ENCODE measurements at regions not wholly inside any gene's neighbourhood (a gene's known extent, or its start where the extent isn't known, plus 50 kb on each side); places are given as distances from the start of the nearest gene placed in this dataset.
"Not testable (repeated sequence)": the region's sequence is repeated elsewhere in the genome, so short reads cannot be mapped to it uniquely, and the experiment has no call there.

DNA sequence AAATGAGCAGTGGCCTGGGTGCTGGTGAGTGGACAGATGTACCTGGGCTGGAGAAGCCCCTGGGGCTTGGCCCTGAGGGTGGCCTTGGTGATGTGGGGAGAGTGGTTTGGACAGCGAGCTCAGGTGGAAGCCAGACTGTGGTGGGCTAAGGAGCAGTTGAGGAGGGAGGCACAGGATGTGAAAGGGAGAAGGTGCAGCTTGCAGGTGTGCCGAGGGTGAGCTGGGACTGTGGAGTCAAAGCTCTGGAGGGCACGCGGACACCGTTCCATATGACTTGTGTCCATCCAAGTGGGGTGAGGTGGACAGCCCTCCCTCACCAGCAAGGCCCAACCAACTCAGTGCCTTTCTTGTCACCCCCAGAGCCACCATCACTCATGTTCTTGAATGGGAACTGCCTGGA is 170.8 kb upstream of the ZNF267 start:
- no peak for DNase-seq

DNA sequence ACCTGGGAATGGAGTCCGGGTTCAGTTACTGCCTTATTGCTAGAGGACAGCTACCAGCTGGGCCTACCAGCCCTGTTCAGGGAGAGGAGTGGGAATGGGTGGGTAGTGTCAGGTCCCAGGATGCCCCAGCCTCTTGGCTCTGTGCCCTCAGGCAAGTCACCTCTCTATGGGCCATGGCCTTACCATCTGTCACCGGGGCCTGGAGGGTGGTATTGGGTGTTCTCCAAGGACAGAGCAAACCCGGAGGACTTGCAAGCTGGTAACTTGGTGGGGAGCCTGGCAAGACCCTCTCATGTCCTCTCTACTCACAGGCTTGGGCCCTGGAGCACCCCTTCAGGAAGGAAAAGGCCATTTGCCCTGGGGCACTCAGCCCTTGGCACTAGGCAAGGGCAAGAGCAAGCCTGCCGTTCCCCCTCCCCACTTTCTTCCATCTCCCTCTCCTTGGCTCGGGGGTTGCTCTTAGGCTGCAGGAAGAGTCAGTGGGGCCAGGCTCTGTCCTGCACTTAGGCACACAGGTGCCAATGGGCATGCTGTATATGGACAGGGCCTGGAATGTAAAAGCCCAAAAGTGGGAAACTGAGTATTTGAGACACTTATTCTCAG is 170.0 kb upstream of the ZNF267 start:
- DNase-seq = no peak

DNA sequence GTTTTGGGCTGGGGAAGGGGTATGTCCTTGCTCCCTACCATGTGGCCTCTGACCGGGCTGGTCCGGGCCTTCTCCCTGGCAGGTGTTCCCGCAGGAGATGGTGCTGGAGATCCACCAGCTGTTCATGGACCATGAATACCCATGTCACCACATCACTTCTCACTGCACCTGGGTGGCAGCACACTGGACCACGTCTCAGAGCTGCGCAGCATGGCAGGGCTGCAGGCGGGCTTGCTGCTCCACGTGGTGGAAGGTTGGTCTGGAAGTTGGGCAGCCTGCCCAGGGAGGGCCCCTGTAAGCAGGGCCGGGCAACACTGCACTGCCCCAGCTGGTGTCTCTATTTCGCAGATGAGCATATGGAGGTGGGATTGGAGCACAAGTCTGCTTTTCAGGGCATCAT is 169.5 kb upstream of the ZNF267 start:
- no peak for DNase-seq

DNA sequence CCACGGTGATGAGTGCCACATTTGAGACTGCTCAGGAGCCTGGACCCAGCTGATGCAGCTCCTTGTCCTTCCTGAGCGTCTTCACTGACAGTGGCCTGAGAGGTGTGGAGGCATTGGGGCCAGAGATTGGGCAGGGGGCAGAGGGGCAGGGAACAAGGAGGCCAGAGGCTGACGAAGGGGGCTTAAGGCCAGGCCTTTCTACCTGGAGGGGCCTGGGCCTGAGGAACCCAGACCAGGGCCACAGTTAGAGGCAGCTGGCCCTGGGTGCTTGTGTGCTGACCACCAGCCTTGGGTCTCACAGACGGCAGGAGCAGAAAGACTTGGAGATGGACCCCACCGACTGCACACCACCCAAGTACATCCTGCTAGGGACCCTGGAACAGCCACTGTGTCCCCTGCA is 168.2 kb upstream of the ZNF267 start:
- no peak for DNase-seq

DNA sequence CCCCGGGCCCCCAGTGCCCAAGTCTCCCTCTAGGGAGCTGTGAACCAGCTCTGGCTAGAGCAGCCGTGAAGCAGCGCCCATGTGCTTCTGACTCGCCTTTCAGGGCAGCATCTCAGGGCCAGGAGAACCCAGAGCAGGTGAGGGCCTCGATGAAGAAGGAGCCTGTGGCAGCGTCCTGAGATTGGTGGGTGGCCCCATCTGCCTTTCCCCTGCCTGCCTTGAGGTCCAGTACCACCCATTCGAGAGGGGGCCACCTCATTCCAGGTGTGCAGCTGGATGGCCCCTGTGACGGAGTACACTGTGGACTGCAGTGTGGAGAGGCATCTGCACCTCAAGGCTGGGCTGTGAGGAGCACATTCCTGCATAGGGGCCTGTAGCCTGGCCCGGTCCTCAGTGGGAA is 167.3 kb upstream of the ZNF267 start:
- DNase-seq = no peak

DNA sequence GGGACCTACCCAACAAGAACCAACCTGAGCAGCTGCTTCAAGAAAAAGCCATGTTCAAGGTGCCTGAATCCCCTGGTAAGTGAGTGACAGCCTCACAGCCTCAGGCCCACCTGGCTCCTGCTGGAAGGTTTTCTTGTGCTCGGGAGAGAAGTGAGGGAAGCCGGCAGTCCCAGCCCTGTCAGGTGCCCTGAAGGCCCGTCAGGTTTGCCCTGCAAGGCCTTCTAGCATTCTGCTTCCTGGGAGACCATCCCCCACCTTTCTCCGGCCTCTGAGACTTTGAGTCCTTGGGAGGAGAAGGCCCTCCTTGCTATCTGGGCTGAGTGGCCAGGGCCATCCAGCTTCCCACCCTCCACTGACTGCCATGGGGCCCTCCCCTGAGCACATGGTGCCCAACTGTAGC is 166.7 kb upstream of the ZNF267 start:
- no peak for DNase-seq

DNA sequence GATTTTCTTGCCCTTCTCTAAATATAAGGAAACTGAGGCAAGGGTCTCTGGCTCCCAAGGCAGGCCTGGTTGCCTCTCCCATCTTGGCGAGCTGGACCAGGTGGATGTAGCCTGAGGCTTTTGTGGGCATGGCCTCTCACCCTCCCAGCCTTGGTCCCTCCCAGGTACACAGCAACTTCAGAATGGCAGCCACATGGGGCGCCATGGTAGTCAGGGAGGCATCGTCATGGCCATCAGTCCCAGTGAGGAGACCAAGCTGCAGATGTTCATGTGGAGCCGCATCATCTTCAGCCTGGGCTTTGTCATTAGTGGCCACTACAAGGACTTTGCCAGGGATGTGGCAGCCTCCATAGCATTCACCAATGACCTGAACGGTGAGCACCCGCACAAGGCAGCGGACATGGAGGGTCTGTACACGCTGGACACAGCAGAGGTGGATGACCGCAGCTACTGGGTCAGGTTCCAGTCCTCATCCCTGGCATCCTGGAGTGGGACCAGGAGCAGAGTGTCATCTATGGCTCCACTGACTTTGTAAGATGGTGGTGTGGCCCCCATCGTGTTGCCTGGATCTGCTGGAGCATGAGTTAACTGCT is 165.8 kb upstream of the ZNF267 start:
- no peak for DNase-seq

DNA sequence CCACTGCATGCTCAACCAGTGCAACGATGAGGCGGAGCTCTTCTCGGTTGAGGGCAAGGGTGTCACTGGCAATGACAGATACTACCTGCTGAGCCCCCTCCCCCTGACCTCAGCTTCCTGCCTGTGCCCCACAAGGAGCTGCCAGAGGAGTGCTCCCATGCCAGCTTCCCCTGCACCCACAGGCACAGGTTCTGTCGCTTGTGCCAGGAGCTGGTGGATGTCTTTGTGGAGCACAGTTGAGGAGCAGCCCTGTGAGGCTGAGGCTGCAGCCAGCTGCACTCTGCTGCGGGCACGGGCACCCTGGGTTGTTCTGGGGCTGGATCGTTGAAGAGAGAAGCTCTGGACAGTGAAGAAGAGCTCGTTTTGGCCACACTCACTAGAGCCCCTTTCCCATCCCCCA is 165.3 kb upstream of the ZNF267 start:
- DNase-seq = no peak

DNA sequence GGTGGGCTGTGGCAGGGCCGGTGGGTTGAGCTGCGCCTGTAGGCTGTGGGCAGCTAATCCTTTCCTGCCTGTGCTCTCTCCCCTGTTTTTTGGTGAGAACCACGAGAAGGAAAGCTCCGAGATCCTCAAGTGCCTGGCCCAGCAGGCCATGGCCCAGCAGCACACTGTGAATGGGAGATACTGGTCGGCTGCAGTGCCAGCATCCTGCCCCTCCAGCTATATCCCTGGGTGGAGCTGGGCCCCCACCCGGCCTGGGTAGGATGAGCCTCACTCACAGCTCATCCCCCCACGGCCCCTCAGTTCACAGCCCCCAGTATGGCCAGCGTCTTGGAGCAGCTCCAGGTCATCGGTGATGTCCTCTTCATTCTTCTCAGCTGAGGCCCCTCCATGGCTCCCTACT is 164.4 kb upstream of the ZNF267 start:
- no peak for DNase-seq

DNA sequence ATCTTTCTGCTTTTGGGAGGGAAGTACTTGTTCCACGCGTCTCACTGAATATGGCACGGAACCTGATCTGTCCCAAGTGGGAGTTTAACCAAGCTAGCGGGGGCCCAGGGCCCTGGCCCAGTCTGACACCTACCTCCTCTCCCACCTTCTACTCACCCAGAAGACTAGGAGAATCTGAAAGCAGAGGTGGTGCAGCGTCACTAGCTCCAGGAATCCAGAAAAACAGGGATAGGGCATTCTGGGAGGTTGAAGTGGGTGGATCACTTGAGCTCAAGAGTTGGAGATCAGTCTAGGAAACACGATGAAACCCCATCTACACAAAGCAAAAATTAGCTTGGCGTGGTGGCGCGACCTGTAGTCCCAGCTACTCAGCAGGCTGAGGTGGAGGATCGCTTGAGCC is 163.5 kb upstream of the ZNF267 start:
- DNase-seq = no peak

DNA sequence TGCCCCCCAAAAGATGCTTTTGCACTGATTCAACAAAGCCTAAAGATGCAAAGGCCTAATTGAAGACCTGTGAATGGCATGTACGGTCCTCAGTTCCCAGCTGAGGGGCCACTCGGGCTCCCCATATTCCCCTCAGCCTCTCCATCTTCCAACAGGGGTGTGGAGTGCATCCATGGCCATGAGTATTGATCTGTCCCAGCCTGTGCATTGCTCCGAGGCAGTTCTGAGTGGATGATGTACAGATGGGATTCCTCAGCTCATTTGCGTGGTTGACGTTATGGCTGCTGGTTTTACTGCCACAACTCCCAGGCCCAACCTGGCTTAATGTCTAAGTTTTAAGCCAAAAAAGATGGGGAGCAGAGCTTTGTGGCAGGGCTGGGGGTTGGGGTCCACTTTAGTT is 162.7 kb upstream of the ZNF267 start:
- no peak for DNase-seq

DNA sequence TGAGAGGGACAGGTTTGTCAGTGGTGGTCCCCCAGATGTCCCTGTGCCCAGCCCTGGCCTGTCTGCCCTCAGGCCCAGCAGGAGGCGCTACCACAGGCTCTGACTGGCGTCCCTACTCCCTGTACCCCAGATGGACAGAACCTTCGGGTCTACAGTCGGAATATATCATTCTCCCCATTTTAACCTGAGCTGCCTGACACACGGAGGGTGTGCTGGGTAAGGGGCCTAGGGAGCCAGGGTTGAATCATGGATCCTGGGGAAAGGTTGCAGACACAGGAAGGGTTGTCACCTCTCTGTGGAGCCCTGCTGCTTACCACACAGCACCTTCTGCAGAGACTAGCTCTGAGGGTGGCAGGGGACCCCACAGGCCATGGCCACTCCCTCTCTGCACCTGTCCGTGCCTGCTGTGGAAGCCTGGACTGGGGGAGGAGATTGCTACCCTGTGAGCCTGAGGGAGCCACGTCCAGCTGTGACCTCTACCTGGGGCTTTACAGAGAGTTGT is 162.2 kb upstream of the ZNF267 start:
- no peak for DNase-seq

DNA sequence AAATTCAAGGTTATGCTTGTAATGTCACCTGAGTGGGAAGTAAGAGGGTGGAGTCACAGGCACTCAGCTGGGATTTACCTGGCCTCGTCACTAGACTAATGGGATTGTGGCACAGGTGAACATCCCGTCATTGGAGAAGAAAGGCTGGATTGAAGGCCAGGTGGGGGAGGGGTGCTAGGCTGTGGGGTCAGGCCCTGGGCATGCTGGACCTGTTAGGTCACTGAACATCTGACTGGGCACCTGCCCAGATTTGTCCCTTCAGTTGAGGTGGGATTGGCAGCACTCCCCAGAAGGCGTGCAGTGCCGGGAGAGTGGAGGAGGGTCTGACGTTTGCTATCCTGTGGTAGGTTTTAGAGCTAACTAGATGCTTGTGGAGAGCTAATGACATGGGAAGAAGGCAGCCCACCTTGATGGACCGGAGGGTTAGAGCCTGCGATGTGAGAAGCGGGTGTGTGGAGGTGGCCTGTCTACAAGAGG is 161.5 kb upstream of the ZNF267 start:
- no peak for DNase-seq

DNA sequence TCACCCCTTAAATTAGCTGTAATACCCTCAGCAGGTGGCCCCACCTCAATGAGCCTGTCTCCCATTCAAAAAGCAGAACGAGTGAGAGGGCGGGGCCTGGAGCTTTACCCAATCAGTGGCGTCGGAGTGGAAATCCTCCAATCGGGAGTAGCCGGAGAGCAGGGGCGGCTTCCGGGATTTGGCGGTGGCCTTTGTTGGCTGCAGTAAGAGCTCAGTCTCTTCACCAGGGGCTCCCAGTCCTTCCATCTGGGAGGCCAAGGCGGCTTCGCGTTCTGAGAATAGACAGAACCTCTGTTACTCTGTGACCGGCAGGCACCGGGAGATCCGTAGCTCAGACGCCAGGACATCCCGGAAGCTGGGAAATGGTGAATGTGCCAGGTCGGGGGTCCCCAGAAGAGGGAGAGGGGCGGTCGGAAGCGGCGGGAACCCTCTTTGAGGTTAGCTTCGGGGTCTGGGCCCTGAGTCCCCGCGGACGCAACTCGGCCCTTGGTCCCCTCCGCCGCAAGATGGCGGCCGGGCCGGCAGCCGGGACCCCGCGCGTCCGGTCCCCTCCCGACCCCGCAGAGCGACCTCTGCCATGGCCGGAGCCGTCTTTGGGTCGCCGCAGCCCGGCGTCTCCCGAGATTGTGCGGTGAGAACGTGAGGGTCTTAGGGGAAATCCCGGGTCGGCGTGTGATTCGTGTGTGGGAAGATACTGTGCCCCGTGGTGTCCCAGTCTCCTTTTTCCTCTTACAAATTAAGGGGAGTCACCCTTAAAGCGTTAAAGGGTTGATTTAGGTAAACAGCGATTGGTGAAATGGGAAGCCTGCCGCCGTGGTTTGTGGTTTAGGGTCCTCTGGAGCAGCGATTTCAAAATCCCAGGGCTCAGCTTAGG is 160.3 kb upstream of the ZNF267 start:
- DNase-seq = peak; percentile 94

DNA sequence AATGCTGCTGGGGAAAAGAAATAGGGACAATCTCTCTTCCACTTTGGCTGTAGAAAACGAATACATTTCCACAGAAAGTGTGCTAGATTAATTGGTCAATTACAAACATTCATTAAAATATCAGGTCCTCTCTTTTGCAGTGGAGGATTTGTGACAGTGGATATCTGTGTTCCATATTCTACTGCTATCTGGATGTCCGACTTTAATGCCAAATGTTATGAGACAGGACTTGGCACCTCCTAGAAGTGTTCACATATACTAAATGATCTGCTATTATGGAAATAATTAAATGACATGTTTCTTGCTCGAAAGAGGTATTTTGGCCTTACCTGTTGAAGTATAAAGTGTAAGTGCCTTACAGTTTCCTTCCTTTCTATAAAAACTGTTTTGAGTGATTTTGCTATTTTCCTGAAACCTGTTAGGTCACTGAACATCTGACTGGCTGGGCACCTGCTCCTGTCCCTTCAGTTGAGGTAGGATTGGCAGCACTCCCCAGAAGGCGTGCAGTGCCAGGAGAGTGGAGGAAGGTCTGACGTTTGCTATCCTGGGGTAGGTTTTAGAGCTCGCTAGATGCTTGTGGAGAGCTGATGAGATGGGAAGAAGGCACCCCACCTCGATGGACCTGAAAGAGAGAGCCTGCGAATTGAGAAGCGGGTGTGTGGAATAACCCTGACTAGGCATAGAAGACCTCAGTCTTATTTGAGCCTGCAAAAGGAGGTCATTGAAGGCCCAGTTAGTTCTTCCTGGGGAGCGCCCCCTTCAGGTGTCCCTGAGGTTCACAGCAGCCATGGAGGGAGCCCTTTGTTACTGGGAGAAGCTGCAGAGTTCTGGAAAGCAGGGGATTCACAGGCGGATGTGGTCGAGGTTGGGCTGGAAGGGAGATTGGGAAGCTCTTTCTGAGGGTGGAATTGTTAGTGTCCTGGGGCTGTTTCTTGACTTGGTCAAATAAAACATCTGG is 159.4 kb upstream of the ZNF267 start:
- DNase-seq = peak; percentile 2

DNA sequence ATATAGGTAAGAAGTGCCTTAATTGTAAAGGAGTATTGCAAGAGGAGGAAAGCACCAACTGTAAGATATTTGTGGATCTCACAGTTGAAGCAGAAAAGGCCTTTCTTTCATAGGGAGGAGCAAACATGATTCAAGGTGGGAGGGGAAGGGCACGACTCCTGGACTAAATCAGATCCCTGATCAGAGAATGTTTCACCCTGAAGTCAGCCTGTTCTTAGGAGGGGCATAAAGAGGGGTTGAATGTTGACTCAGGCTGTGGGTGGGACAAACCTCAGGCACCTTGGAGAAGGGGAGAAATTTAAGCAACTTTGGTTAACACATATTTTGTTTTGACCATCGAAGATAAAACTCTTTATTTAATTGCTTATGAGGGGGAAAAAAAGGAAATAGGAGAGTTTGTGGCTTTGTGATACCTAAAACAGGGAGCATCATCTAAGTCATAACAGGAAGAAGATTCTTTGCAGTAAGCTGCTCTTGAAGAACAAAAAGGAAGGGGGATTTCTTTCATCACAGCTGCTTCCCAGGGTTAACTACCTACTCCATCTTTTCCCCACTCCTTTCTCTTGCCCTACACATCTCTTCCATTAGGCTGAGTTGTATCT is 158.6 kb upstream of the ZNF267 start:
- no peak for DNase-seq

DNA sequence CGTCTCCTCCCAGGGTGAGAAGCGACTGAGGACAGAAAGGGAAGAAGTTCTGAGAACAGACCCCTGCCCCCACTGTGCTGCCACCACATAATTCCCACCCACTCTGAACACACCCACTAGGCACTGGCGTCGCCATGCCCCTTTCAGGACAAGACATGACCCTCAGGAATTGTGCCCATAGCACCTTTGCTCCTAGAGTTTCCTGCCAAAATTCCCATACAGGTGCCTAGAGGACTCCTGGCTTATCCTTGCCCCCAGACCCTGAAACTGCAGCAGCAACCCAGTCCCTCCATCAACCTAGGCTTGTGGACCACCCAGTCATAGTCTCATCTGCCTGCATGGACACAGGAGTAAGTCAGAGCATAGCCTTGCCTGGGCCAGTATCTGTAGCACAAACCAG is 157.7 kb upstream of the ZNF267 start:
- DNase-seq = no peak

DNA sequence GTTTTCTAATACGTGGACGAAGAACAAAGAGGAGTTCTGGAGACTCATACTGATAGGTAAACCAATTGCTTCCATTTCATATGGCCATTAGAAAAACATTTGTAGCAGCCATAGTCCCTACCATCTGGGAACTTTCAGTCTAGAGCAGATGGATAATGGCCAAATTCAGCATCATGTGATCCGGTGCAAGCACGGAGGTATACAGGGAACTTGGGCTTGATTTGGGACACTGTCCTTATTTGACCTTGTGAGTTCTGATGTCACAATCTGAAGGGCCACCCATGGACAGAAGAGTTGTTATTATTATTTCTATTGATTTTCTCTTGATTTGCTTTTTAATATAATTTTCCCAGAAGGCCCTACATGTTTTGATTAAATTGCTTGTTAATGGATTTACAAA is 154.6 kb upstream of the ZNF267 start:
- DNase-seq = no peak

DNA sequence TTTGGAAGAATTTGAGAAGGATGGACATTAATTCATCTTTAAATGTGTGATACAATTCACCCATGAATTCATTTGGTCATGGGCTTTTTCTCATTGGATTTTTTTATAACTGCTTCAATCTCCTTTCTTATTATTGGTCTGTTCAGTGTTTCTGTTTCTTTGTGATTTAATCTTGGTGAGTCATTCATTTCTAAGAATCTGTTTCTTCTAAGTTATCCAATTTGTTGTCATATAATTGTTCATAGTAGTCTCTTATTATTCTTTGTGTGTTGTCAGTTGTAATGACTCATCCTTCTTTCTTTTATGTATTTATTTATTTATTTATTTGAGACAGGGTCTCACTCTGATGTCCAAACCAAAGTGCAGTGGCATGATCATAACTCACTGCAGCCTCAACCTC is 146.1 kb upstream of the ZNF267 start:
- no peak for DNase-seq

DNA sequence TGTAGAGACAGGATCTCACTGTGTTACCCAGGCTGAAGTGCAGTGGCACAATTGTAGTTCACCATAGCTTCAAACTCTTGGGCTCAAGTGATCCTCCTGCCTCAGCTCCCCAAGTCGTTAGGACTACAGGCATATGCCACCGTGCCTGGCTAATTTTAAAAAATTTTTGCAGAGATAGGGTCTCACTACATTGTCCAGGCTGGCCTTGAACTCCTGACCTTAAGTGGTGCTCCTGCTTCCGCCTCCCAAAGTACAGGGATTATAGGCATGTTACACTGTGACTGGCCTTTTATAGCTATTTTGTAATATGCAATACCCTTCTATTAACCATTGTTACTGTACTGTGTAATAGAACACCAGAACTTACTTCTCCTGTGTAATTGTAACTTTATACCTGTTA is 139.3 kb upstream of the ZNF267 start:
- DNase-seq = no peak

DNA sequence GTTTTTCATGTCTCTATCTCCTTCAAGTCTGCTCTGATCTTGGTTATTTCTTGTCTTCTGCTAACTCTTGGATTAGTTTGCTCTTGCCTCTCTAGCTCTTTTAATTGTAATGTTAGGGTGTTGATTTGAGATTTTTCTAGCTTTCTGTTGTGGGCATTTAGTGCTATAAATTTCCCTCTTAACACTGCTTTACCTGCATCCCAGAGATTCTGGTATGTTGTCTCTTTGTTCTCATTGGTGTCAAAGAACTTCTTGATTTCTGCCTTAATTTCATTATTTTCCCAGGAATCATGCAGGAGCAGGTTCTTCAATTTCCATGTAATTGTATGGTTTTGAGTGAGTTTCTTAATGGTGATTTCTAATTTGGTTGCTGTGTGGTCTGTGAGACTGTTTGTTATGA is 128.5 kb upstream of the ZNF267 start:
- DNase-seq = not testable (repeated sequence)

DNA sequence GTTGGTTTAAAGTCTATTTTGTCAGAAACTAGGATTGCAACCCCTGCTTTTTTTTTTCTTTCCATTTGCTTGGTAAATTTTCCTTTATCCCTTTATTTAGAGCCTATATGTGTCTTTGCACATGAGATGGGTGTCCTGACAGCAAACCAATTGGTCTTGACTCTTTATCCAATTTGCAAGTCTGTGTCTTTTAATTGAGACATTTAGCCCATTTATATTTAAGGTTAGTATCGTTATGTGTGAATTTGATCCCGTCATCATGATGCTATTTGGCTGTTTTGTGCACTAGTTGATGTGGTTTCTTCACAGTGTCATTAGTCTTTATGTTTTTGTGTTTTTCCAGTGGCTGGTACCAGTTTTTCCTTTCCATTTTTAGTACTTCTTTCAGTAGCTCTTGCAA is 127.7 kb upstream of the ZNF267 start:
- no peak for DNase-seq

Data from left kidney (tissue), 1 donor.